GM23338 (cell line): ENCODE measurements at regions not wholly inside any gene's neighbourhood (a gene's known extent, or its start where the extent isn't known, plus 50 kb on each side); places are given as distances from the start of the nearest gene placed in this dataset.

ENCODE experiments used
- ATAC-seq: fragments of 200-7000 bp; cut with Tn5 transposase; 3 replicates; pipeline ENCODE4 v1.9.1; 2020
- DNase-seq: peaks from one replicate; pipeline ENCODE4 v3.0.0-alpha.2; 2015; ENCODE audit warnings: low spot score
- H2AFZ ChIP-seq: fragments of 200-600 bp; sonication (generic); 2 replicates; pipeline ENCODE4 v1.8.0; 2016; ENCODE audit warnings: antibody characterized with exemption, mild to moderate bottlenecking, moderate library complexity
- H3F3A ChIP-seq: fragments of 200-600 bp; sonication (generic); replicated peaks from 2 replicates; pipeline ENCODE4 v1.8.0; 2017; ENCODE audit warnings: antibody characterized with exemption, mixed run types, low read depth
- H3K27ac ChIP-seq: fragments of 200-600 bp; sonication (generic); 2 replicates; pipeline ENCODE4 v1.6.1; 2016; ENCODE audit warnings: low read depth
- H3K27me3 ChIP-seq: fragments of 200-600 bp; sonication (generic); 2 replicates; pipeline ENCODE4 v1.8.0; 2016; ENCODE audit warnings: mild to moderate bottlenecking, mixed run types, moderate library complexity; ENCODE audit not compliant: insufficient read depth
- H3K36me3 ChIP-seq: fragments of 200-600 bp; sonication (generic); 2 replicates; pipeline ENCODE4 v1.8.0; 2016; ENCODE audit warnings: mild to moderate bottlenecking; ENCODE audit not compliant: insufficient read depth
- H3K4me1 ChIP-seq: fragments of 200-600 bp; sonication (generic); 2 replicates; pipeline ENCODE4 v1.8.0; 2016; ENCODE audit warnings: mild to moderate bottlenecking, moderate library complexity; ENCODE audit not compliant: insufficient read depth
- H3K4me2 ChIP-seq: fragments of 200-600 bp; sonication (generic); 2 replicates; pipeline ENCODE4 v1.7.1; 2017; ENCODE audit warnings: mixed run types
- H3K4me3 ChIP-seq: fragments of 200-600 bp; sonication (generic); 2 replicates; pipeline ENCODE4 v1.6.1; 2016; ENCODE audit warnings: mixed run types
- H3K79me2 ChIP-seq: fragments of 200-600 bp; sonication (generic); replicated peaks from 2 replicates; pipeline ENCODE4 v1.8.0; 2017; ENCODE audit warnings: mild to moderate bottlenecking; ENCODE audit not compliant: insufficient read depth
- H3K9me2 ChIP-seq: fragments of 200-600 bp; sonication (generic); 2 replicates; pipeline ENCODE4 v1.8.0; 2017; ENCODE audit not compliant: insufficient read depth
- H4K20me1 ChIP-seq: fragments of 200-600 bp; sonication (generic); replicated peaks from 2 replicates; pipeline ENCODE4 v1.8.0; 2017; ENCODE audit warnings: mild to moderate bottlenecking; ENCODE audit not compliant: insufficient read depth
- H3K27ac Mint-ChIP-seq: 2 replicates; pipeline ENCODE4 v1.8.0; 2020; ENCODE audit warnings: inconsistent platforms, mild to moderate bottlenecking, moderate library complexity, mixed read lengths
- H3K27me3 Mint-ChIP-seq: 3 replicates; pipeline ENCODE4 v1.8.0; 2022; ENCODE audit warnings: low read depth, mild to moderate bottlenecking, moderate library complexity, mixed read lengths, inconsistent platforms; ENCODE audit not compliant: insufficient read depth, poor library complexity
- H3K36me3 Mint-ChIP-seq: 3 replicates; pipeline ENCODE4 v1.8.0; 2021; ENCODE audit warnings: low read depth, mild to moderate bottlenecking, inconsistent platforms, moderate library complexity, mixed read lengths
- H3K4me1 Mint-ChIP-seq: 3 replicates; pipeline ENCODE4 v1.8.0; 2020; ENCODE audit warnings: mild to moderate bottlenecking, inconsistent platforms, mixed read lengths
- H3K4me3 Mint-ChIP-seq: 3 replicates; pipeline ENCODE4 v1.8.0; 2021; ENCODE audit warnings: moderate library complexity, mild to moderate bottlenecking, inconsistent platforms, mixed read lengths
- H3K9me3 Mint-ChIP-seq: 3 replicates; pipeline ENCODE4 v1.8.0; 2020; ENCODE audit warnings: moderate library complexity, mild to moderate bottlenecking, inconsistent platforms, mixed read lengths
- CREB1 ChIP-seq: fragments of 250-450 bp; sonication (Bioruptor Pico); IDR thresholded peaks from 2 replicates; pipeline ENCODE4 v1.5.0; 2020; ENCODE audit warnings: low read depth, mild to moderate bottlenecking, moderate library complexity
- EZH2 ChIP-seq: fragments of 200-600 bp; sonication (generic); IDR thresholded peaks from one replicate; pipeline ENCODE4 v1.8.0; 2017; ENCODE audit warnings: antibody characterized with exemption, mild to moderate bottlenecking, low read depth; ENCODE audit not compliant: unreplicated experiment
- JUNB ChIP-seq: IDR thresholded peaks from one replicate; pipeline ENCODE4 v1.6.1; 2016; ENCODE audit warnings: antibody characterized with exemption; ENCODE audit not compliant: unreplicated experiment
- ZNF331 ChIP-seq: fragments of 250-450 bp; sonication (Bioruptor Pico); IDR thresholded peaks from 2 replicates; pipeline ENCODE4 v1.5.0; 2020; ENCODE audit warnings: low read depth, mild to moderate bottlenecking, moderate library complexity
- TF ChIP-seq, protein P1 (sequence below): fragments of 250-450 bp; sonication (Bioruptor Pico); IDR thresholded peaks from 2 replicates; pipeline ENCODE4 v1.5.0; 2020; ENCODE audit warnings: mild to moderate bottlenecking, moderate library complexity
- TF ChIP-seq, protein P2 (sequence below): IDR thresholded peaks from one replicate; pipeline ENCODE4 v1.6.1; 2018; ENCODE audit warnings: antibody characterized with exemption; ENCODE audit not compliant: unreplicated experiment

DNA sequence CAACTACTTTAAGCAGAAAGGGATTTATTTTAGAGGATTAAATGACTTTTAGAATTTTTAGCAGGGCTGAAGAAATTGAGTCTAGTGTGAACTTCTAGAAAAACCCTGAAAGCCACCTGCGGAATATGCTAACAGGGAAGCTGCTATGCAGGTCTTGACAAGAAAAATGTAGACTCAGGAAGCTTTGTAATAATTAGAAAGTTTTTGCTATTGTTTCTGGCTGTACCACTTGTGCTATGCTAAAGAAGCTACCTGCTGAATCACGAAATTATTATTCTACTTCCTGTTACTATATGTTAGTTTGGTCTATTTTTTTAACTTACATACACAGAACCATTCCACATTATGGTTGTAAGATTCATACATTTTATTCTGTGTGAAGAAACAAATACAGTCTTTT lies 74.0 kb upstream of the CHSY3 start (continued):
- TF ChIP-seq, protein P1, sequence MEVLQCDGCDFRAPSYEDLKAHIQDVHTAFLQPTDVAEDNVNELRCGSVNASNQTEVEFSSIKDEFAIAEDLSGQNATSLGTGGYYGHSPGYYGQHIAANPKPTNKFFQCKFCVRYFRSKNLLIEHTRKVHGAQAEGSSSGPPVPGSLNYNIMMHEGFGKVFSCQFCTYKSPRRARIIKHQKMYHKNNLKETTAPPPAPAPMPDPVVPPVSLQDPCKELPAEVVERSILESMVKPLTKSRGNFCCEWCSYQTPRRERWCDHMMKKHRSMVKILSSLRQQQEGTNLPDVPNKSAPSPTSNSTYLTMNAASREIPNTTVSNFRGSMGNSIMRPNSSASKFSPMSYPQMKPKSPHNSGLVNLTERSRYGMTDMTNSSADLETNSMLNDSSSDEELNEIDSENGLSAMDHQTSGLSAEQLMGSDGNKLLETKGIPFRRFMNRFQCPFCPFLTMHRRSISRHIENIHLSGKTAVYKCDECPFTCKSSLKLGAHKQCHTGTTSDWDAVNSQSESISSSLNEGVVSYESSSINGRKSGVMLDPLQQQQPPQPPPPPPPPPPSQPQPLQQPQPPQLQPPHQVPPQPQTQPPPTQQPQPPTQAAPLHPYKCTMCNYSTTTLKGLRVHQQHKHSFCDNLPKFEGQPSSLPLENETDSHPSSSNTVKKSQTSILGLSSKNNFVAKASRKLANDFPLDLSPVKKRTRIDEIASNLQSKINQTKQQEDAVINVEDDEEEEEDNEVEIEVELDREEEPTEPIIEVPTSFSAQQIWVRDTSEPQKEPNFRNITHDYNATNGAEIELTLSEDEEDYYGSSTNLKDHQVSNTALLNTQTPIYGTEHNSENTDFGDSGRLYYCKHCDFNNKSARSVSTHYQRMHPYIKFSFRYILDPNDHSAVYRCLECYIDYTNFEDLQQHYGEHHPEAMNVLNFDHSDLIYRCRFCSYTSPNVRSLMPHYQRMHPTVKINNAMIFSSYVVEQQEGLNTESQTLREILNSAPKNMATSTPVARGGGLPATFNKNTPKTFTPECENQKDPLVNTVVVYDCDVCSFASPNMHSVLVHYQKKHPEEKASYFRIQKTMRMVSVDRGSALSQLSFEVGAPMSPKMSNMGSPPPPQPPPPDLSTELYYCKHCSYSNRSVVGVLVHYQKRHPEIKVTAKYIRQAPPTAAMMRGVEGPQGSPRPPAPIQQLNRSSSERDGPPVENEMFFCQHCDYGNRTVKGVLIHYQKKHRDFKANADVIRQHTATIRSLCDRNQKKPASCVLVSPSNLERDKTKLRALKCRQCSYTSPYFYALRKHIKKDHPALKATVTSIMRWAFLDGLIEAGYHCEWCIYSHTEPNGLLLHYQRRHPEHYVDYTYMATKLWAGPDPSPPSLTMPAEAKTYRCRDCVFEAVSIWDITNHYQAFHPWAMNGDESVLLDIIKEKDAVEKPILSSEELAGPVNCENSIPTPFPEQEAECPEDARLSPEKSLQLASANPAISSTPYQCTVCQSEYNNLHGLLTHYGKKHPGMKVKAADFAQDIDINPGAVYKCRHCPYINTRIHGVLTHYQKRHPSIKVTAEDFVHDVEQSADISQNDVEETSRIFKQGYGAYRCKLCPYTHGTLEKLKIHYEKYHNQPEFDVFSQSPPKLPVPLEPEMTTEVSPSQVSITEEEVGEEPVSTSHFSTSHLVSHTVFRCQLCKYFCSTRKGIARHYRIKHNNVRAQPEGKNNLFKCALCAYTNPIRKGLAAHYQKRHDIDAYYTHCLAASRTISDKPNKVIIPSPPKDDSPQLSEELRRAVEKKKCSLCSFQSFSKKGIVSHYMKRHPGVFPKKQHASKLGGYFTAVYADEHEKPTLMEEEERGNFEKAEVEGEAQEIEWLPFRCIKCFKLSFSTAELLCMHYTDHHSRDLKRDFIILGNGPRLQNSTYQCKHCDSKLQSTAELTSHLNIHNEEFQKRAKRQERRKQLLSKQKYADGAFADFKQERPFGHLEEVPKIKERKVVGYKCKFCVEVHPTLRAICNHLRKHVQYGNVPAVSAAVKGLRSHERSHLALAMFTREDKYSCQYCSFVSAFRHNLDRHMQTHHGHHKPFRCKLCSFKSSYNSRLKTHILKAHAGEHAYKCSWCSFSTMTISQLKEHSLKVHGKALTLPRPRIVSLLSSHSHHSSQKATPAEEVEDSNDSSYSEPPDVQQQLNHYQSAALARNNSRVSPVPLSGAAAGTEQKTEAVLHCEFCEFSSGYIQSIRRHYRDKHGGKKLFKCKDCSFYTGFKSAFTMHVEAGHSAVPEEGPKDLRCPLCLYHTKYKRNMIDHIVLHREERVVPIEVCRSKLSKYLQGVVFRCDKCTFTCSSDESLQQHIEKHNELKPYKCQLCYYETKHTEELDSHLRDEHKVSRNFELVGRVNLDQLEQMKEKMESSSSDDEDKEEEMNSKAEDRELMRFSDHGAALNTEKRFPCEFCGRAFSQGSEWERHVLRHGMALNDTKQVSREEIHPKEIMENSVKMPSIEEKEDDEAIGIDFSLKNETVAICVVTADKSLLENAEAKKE, result no peak
- no peak for TF ChIP-seq CREB1 (CRISPR knock-in tag)

DNA sequence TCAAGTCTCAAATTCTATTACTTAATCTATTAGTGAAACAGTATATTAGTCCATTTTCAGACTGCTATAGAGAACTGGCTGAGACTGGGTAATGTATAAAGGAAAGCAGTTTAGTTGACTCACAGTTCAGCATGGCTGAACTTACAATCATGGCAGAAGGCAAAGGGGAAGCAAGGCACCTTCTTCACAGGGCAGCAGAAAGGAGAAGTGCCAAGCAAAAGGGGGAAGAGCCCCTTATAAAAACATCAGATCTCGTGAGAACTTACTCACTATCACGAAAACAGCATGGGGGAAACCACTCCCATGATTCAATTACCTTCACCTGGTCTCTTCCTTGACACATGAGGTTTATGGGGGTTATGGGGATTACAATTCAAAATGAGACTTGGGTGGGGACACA lies 67.9 kb upstream of the CHSY3 start:
- Histone ChIP-seq H3K4me1 (no peaks in the 10 kb centered on the region), H3K4me3 (no peak overlapping the region), H4K20me1 (no peaks in the 10 kb centered on the region), H3K9me2 (no peaks in the 10 kb centered on the region), H2AFZ (no peak overlapping the region), H3K4me2 (no peak overlapping the region), H3K79me2 (no peaks in the 10 kb centered on the region), H3K36me3 (no peaks in the 10 kb centered on the region), H3F3A (no peaks in the 10 kb centered on the region), H3K27ac (no peak overlapping the region), H3K27me3 (no peaks in the 10 kb centered on the region)
- ATAC-seq (no peak), DNase-seq (no peak)
- no peaks in the 10 kb centered on the region for H3K9me3 Mint-ChIP-seq
- no peaks in the 10 kb centered on the region for H3K4me1 Mint-ChIP-seq
- H3K36me3 Mint-ChIP-seq, result no peaks in the 10 kb centered on the region
- no peaks in the 10 kb centered on the region for H3K27me3 Mint-ChIP-seq
- no peak overlapping the region for H3K27ac Mint-ChIP-seq
- H3K4me3 Mint-ChIP-seq, result no peak overlapping the region
- TF ChIP-seq EZH2 (no peak), CREB1 (CRISPR knock-in tag) (no peak), JUNB (no peak), ZNF331 (CRISPR knock-in tag) (no peak)
- TF ChIP-seq, protein P2, sequence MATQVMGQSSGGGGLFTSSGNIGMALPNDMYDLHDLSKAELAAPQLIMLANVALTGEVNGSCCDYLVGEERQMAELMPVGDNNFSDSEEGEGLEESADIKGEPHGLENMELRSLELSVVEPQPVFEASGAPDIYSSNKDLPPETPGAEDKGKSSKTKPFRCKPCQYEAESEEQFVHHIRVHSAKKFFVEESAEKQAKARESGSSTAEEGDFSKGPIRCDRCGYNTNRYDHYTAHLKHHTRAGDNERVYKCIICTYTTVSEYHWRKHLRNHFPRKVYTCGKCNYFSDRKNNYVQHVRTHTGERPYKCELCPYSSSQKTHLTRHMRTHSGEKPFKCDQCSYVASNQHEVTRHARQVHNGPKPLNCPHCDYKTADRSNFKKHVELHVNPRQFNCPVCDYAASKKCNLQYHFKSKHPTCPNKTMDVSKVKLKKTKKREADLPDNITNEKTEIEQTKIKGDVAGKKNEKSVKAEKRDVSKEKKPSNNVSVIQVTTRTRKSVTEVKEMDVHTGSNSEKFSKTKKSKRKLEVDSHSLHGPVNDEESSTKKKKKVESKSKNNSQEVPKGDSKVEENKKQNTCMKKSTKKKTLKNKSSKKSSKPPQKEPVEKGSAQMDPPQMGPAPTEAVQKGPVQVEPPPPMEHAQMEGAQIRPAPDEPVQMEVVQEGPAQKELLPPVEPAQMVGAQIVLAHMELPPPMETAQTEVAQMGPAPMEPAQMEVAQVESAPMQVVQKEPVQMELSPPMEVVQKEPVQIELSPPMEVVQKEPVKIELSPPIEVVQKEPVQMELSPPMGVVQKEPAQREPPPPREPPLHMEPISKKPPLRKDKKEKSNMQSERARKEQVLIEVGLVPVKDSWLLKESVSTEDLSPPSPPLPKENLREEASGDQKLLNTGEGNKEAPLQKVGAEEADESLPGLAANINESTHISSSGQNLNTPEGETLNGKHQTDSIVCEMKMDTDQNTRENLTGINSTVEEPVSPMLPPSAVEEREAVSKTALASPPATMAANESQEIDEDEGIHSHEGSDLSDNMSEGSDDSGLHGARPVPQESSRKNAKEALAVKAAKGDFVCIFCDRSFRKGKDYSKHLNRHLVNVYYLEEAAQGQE, result no peak
- TF ChIP-seq, protein P1, result no peak
